Hindlimb muscle (tissue), 1 donor: ENCODE measurements at regions not wholly inside any gene's neighbourhood (a gene's known extent, or its start where the extent isn't known, plus 50 kb on each side); places are given as distances from the start of the nearest gene placed in this dataset.

Experiments used
- DNase-seq: peaks from one replicate; pipeline ENCODE4 v3.0.0-alpha.2; 2013

DNA sequence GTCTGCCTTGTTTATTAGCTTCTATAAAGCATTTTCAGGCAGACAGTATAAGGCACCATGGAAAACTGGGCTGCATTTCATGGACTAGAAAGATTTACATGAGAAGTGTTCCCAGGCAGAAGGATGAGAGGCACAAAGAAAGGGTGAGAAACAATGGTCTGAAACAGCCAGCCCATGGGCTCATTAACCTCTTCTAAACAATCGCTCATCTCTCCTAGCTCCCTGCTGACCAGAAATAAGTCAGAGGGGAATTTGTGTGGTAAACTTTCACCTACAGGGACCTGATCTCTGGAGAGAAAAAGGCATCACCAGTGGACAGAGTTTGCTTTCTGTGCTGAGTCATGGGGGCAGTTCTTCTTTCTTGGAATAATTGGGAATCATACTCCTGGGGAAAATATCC, 51.8 kb upstream of the KIRREL3 start:
- no peak for DNase-seq
